ENCODE measurements at regions not wholly inside any gene's neighbourhood (a gene's known extent, or its start where the extent isn't known, plus 50 kb on each side); places are given as distances from the start of the nearest gene placed in this dataset.
"Not testable (repeated sequence)": the region's sequence is repeated elsewhere in the genome, so short reads cannot be mapped to it uniquely, and the experiment has no call there.

- DNase-seq (ENCODE audit: low read depth, low spot score): no peak
- no peak overlapping the region for H3K27ac ChIP-seq (ENCODE audit: low read length)
- no CpG with 5 or more reads among the region's 4 CpGs for WGBS (ENCODE audit: insufficient coverage, insufficient read length)
- no peak overlapping the region for H3K4me3 ChIP-seq (ENCODE audit: low read length)
- no peaks in the 10 kb centered on the region for H3K4me1 ChIP-seq (ENCODE audit: control insufficient read depth, insufficient read depth, low read length)
- no peaks in the 10 kb centered on the region for H3K9me3 ChIP-seq (ENCODE audit: control insufficient read depth, insufficient read depth, low read length)
- H3K27me3 ChIP-seq (ENCODE audit: control insufficient read depth, insufficient read depth, low read length): no peaks in the 10 kb centered on the region
- no peaks in the 10 kb centered on the region for H3K36me3 ChIP-seq (ENCODE audit: control insufficient read depth, insufficient read depth, low read length)
These were observed 250.4 kb downstream of the MAGEB5 start for GRCh38 chrX:26466387-26466786.

- Histone ChIP-seq H3K9me3 (ENCODE audit: control insufficient read depth, insufficient read depth, low read length) (no peaks in the 10 kb centered on the region), H3K36me3 (ENCODE audit: control insufficient read depth, insufficient read depth, low read length) (no peaks in the 10 kb centered on the region), H3K4me3 (ENCODE audit: low read length) (no peak overlapping the region), H3K27ac (ENCODE audit: low read length) (no peak overlapping the region), H3K4me1 (ENCODE audit: control insufficient read depth, insufficient read depth, low read length) (no peaks in the 10 kb centered on the region), H3K27me3 (ENCODE audit: control insufficient read depth, insufficient read depth, low read length) (no peaks in the 10 kb centered on the region)
- no CpG with 5 or more reads among the region's 2 CpGs for WGBS (ENCODE audit: insufficient coverage, insufficient read length)
- DNase-seq (ENCODE audit: low read depth, low spot score): no peak
These were observed 229.3 kb downstream of the MAGEB5 start for GRCh38 chrX:26445288-26445687.

GRCh38 chrX:26444417-26444816 is 228.4 kb downstream of the MAGEB5 start:
- DNase-seq (ENCODE audit: low read depth, low spot score); H3K4me1 ChIP-seq (ENCODE audit: control insufficient read depth, insufficient read depth, low read length); H3K27me3 ChIP-seq (ENCODE audit: control insufficient read depth, insufficient read depth, low read length); H3K27ac ChIP-seq (ENCODE audit: low read length); H3K4me3 ChIP-seq (ENCODE audit: low read length); H3K36me3 ChIP-seq (ENCODE audit: control insufficient read depth, insufficient read depth, low read length); H3K9me3 ChIP-seq (ENCODE audit: control insufficient read depth, insufficient read depth, low read length): not testable (repeated sequence)
- WGBS (ENCODE audit: insufficient coverage, insufficient read length): no CpG with 5 or more reads among the region's 3 CpGs

GRCh38 chrX:26442340-26442739 is 226.4 kb downstream of the MAGEB5 start:
- Histone ChIP-seq H3K9me3 (ENCODE audit: control insufficient read depth, insufficient read depth, low read length) (no peaks in the 10 kb centered on the region), H3K36me3 (ENCODE audit: control insufficient read depth, insufficient read depth, low read length) (no peaks in the 10 kb centered on the region), H3K27me3 (ENCODE audit: control insufficient read depth, insufficient read depth, low read length) (no peaks in the 10 kb centered on the region), H3K4me3 (ENCODE audit: low read length) (no peak overlapping the region), H3K4me1 (ENCODE audit: control insufficient read depth, insufficient read depth, low read length) (no peaks in the 10 kb centered on the region), H3K27ac (ENCODE audit: low read length) (no peak overlapping the region)
- no peak for DNase-seq (ENCODE audit: low read depth, low spot score)
- no CpG with 5 or more reads among the region's 1 CpG for WGBS (ENCODE audit: insufficient coverage, insufficient read length)

GRCh38 chrX:26414534-26414933 is 198.6 kb downstream of the MAGEB5 start:
- H3K4me1 ChIP-seq (ENCODE audit: control insufficient read depth, insufficient read depth, low read length): no peaks in the 10 kb centered on the region
- H3K27me3 ChIP-seq (ENCODE audit: control insufficient read depth, insufficient read depth, low read length): no peaks in the 10 kb centered on the region
- H3K36me3 ChIP-seq (ENCODE audit: control insufficient read depth, insufficient read depth, low read length): no peaks in the 10 kb centered on the region
- H3K27ac ChIP-seq (ENCODE audit: low read length): no peak overlapping the region
- DNase-seq (ENCODE audit: low read depth, low spot score): no peak
- no peak overlapping the region for H3K4me3 ChIP-seq (ENCODE audit: low read length)
- H3K9me3 ChIP-seq (ENCODE audit: control insufficient read depth, insufficient read depth, low read length): no peaks in the 10 kb centered on the region
- no CpG with 5 or more reads among the region's 3 CpGs for WGBS (ENCODE audit: insufficient coverage, insufficient read length)

GRCh38 chrX:26411045-26411444 is 195.1 kb downstream of the MAGEB5 start:
- no CpG with 5 or more reads among the region's 1 CpG for WGBS (ENCODE audit: insufficient coverage, insufficient read length)
- no peaks in the 10 kb centered on the region for H3K27me3 ChIP-seq (ENCODE audit: control insufficient read depth, insufficient read depth, low read length)
- H3K36me3 ChIP-seq (ENCODE audit: control insufficient read depth, insufficient read depth, low read length): no peaks in the 10 kb centered on the region
- no peaks in the 10 kb centered on the region for H3K4me1 ChIP-seq (ENCODE audit: control insufficient read depth, insufficient read depth, low read length)
- no peak overlapping the region for H3K4me3 ChIP-seq (ENCODE audit: low read length)
- no peak overlapping the region for H3K27ac ChIP-seq (ENCODE audit: low read length)
- no peaks in the 10 kb centered on the region for H3K9me3 ChIP-seq (ENCODE audit: control insufficient read depth, insufficient read depth, low read length)
- DNase-seq (ENCODE audit: low read depth, low spot score): no peak

GRCh38 chrX:26409636-26410035 is 193.7 kb downstream of the MAGEB5 start:
- no peaks in the 10 kb centered on the region for H3K36me3 ChIP-seq (ENCODE audit: control insufficient read depth, insufficient read depth, low read length)
- no peak overlapping the region for H3K27ac ChIP-seq (ENCODE audit: low read length)
- no CpG with 5 or more reads among the region's 5 CpGs for WGBS (ENCODE audit: insufficient coverage, insufficient read length)
- no peak for DNase-seq (ENCODE audit: low read depth, low spot score)
- H3K4me1 ChIP-seq (ENCODE audit: control insufficient read depth, insufficient read depth, low read length): no peaks in the 10 kb centered on the region
- no peak overlapping the region for H3K4me3 ChIP-seq (ENCODE audit: low read length)
- H3K9me3 ChIP-seq (ENCODE audit: control insufficient read depth, insufficient read depth, low read length): no peaks in the 10 kb centered on the region
- H3K27me3 ChIP-seq (ENCODE audit: control insufficient read depth, insufficient read depth, low read length): no peaks in the 10 kb centered on the region

- no CpG with 5 or more reads among the region's 4 CpGs for WGBS (ENCODE audit: insufficient coverage, insufficient read length)
- H3K4me1 ChIP-seq (ENCODE audit: control insufficient read depth, insufficient read depth, low read length): no peaks in the 10 kb centered on the region
- H3K9me3 ChIP-seq (ENCODE audit: control insufficient read depth, insufficient read depth, low read length): no peaks in the 10 kb centered on the region
- DNase-seq (ENCODE audit: low read depth, low spot score): no peak
- H3K27ac ChIP-seq (ENCODE audit: low read length): no peak overlapping the region
- H3K36me3 ChIP-seq (ENCODE audit: control insufficient read depth, insufficient read depth, low read length): no peaks in the 10 kb centered on the region
- no peak overlapping the region for H3K4me3 ChIP-seq (ENCODE audit: low read length)
- no peaks in the 10 kb centered on the region for H3K27me3 ChIP-seq (ENCODE audit: control insufficient read depth, insufficient read depth, low read length)
These were observed 171.9 kb downstream of the MAGEB5 start for GRCh38 chrX:26387906-26388305.

- Histone ChIP-seq H3K4me1 (ENCODE audit: control insufficient read depth, insufficient read depth, low read length) (no peaks in the 10 kb centered on the region), H3K4me3 (ENCODE audit: low read length) (no peak overlapping the region), H3K9me3 (ENCODE audit: control insufficient read depth, insufficient read depth, low read length) (no peaks in the 10 kb centered on the region), H3K27me3 (ENCODE audit: control insufficient read depth, insufficient read depth, low read length) (no peaks in the 10 kb centered on the region), H3K27ac (ENCODE audit: low read length) (no peak overlapping the region), H3K36me3 (ENCODE audit: control insufficient read depth, insufficient read depth, low read length) (no peaks in the 10 kb centered on the region)
- DNase-seq (ENCODE audit: low read depth, low spot score): no peak
- WGBS (ENCODE audit: insufficient coverage, insufficient read length): no CpG with 5 or more reads among the region's 5 CpGs
These were observed 160.2 kb downstream of the MAGEB5 start for GRCh38 chrX:26376037-26376708.

- no peak overlapping the region for H3K4me3 ChIP-seq (ENCODE audit: low read length)
- H3K27ac ChIP-seq (ENCODE audit: low read length): no peak overlapping the region
- H3K27me3 ChIP-seq (ENCODE audit: control insufficient read depth, insufficient read depth, low read length): no peaks in the 10 kb centered on the region
- no peaks in the 10 kb centered on the region for H3K9me3 ChIP-seq (ENCODE audit: control insufficient read depth, insufficient read depth, low read length)
- no peaks in the 10 kb centered on the region for H3K4me1 ChIP-seq (ENCODE audit: control insufficient read depth, insufficient read depth, low read length)
- WGBS (ENCODE audit: insufficient coverage, insufficient read length): no CpG with 5 or more reads among the region's 3 CpGs
- no peak for DNase-seq (ENCODE audit: low read depth, low spot score)
- no peaks in the 10 kb centered on the region for H3K36me3 ChIP-seq (ENCODE audit: control insufficient read depth, insufficient read depth, low read length)
These were observed 159.4 kb downstream of the MAGEB5 start for GRCh38 chrX:26375346-26375745.

GRCh38 chrX:26373829-26374228 is 157.9 kb downstream of the MAGEB5 start:
- no peak for DNase-seq (ENCODE audit: low read depth, low spot score)
- no peaks in the 10 kb centered on the region for H3K9me3 ChIP-seq (ENCODE audit: control insufficient read depth, insufficient read depth, low read length)
- H3K27ac ChIP-seq (ENCODE audit: low read length): no peak overlapping the region
- no peak overlapping the region for H3K4me3 ChIP-seq (ENCODE audit: low read length)
- no peaks in the 10 kb centered on the region for H3K4me1 ChIP-seq (ENCODE audit: control insufficient read depth, insufficient read depth, low read length)
- H3K36me3 ChIP-seq (ENCODE audit: control insufficient read depth, insufficient read depth, low read length): no peaks in the 10 kb centered on the region
- no CpG with 5 or more reads among the region's 5 CpGs for WGBS (ENCODE audit: insufficient coverage, insufficient read length)
- H3K27me3 ChIP-seq (ENCODE audit: control insufficient read depth, insufficient read depth, low read length): no peaks in the 10 kb centered on the region

Data from iPS DF 6.9 (cell line).